ENCODE measurements at regions not wholly inside any gene's neighbourhood (a gene's known extent, or its start where the extent isn't known, plus 50 kb on each side); places are given as distances from the start of the nearest gene placed in this dataset.
"Not testable (repeated sequence)": the region's sequence is repeated elsewhere in the genome, so short reads cannot be mapped to it uniquely, and the experiment has no call there.

GRCh38 chr16:29060022-29060810 is 75.4 kb downstream of the LAT start:
- not testable (repeated sequence) for TF ChIP-seq CTCF (IDR thresholded peaks at IDR 0.05); POLR2AphosphoS5 (IDR thresholded peaks at IDR 0.05); POLR2A (IDR thresholded peaks at IDR 0.05); EP300 (IDR thresholded peaks at IDR 0.05; ENCODE audit: low read depth)

Data from transverse colon (tissue), 4 donors.